SKM-1 treated with dmso at 0.1 percent for 144 hours (cell line): ENCODE measurements at regions not wholly inside any gene's neighbourhood (a gene's known extent, or its start where the extent isn't known, plus 50 kb on each side); places are given as distances from the start of the nearest gene placed in this dataset.
"Not testable (repeated sequence)": the region's sequence is repeated elsewhere in the genome, so short reads cannot be mapped to it uniquely, and the experiment has no call there.

ENCODE experiments used
- DNase-seq: peaks from one replicate; lab custom pipeline; 2025; ENCODE audit not compliant: unreplicated experiment; lab: John Stamatoyannopoulos, UW

- DNase-seq, result no peak
Observed at GRCh38 chr7:68559518-68559917, 1038.8 kb upstream of the AUTS2 start.

GRCh38 chr7:68562323-68562899, 1035.9 kb upstream of the AUTS2 start:
- DNase-seq, result no peak

- DNase-seq, result no peak
Observed at GRCh38 chr7:68564306-68565135, 1033.8 kb upstream of the AUTS2 start.

GRCh38 chr7:68571286-68571685, 1027.0 kb upstream of the AUTS2 start:
- DNase-seq, result no peak

GRCh38 chr7:68573271-68574005, 1024.8 kb upstream of the AUTS2 start:
- DNase-seq, result no peak

- DNase-seq, result no peak
Observed at GRCh38 chr7:68576366-68576765, 1021.9 kb upstream of the AUTS2 start.

GRCh38 chr7:68581417-68581816, 1016.9 kb upstream of the AUTS2 start:
- no peak for DNase-seq

GRCh38 chr7:68587599-68587998, 1010.7 kb upstream of the AUTS2 start:
- DNase-seq, result no peak

GRCh38 chr7:68601826-68602225, 996.4 kb upstream of the AUTS2 start:
- DNase-seq, result no peak

GRCh38 chr7:68604541-68604940, 993.7 kb upstream of the AUTS2 start:
- no peak for DNase-seq

- no peak for DNase-seq
Observed at GRCh38 chr7:68610701-68611100, 987.6 kb upstream of the AUTS2 start.

- DNase-seq, result no peak
Observed at GRCh38 chr7:68613405-68613804, 984.9 kb upstream of the AUTS2 start.

GRCh38 chr7:68613897-68614296, 984.4 kb upstream of the AUTS2 start:
- no peak for DNase-seq

- DNase-seq, result no peak
Observed at GRCh38 chr7:68619526-68619925, 978.7 kb upstream of the AUTS2 start.

GRCh38 chr7:68622500-68622899, 975.8 kb upstream of the AUTS2 start:
- no peak for DNase-seq

GRCh38 chr7:68623030-68623429, 975.2 kb upstream of the AUTS2 start:
- DNase-seq, result no peak

- no peak for DNase-seq
Observed at GRCh38 chr7:68627247-68627864, 970.9 kb upstream of the AUTS2 start.

GRCh38 chr7:68630914-68631313, 967.4 kb upstream of the AUTS2 start:
- not testable (repeated sequence) for DNase-seq

GRCh38 chr7:68640103-68640502, 958.2 kb upstream of the AUTS2 start:
- no peak for DNase-seq

GRCh38 chr7:68642727-68643126, 955.5 kb upstream of the AUTS2 start:
- no peak for DNase-seq

GRCh38 chr7:68663392-68663791, 934.9 kb upstream of the AUTS2 start:
- DNase-seq, result no peak

GRCh38 chr7:68671046-68671445, 927.2 kb upstream of the AUTS2 start:
- no peak for DNase-seq
